ENCODE measurements at regions not wholly inside any gene's neighbourhood (a gene's known extent, or its start where the extent isn't known, plus 50 kb on each side); places are given as distances from the start of the nearest gene placed in this dataset.

GRCh38 chr2:118710481-118710880 is 137.0 kb downstream of the EN1 start:
- TF ChIP-seq POLR2A (IDR thresholded peaks at IDR 0.05) = no peak
- TF ChIP-seq, protein P1, sequence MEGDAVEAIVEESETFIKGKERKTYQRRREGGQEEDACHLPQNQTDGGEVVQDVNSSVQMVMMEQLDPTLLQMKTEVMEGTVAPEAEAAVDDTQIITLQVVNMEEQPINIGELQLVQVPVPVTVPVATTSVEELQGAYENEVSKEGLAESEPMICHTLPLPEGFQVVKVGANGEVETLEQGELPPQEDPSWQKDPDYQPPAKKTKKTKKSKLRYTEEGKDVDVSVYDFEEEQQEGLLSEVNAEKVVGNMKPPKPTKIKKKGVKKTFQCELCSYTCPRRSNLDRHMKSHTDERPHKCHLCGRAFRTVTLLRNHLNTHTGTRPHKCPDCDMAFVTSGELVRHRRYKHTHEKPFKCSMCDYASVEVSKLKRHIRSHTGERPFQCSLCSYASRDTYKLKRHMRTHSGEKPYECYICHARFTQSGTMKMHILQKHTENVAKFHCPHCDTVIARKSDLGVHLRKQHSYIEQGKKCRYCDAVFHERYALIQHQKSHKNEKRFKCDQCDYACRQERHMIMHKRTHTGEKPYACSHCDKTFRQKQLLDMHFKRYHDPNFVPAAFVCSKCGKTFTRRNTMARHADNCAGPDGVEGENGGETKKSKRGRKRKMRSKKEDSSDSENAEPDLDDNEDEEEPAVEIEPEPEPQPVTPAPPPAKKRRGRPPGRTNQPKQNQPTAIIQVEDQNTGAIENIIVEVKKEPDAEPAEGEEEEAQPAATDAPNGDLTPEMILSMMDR (IDR thresholded peaks at IDR 0.05) = no peak

Measured in thyroid gland (tissue), 4 donors.